Natural killer cell treated with Interleukin-12 subunit alpha and Interleukin-12 subunit beta and Interleukin-15 and Interleukin-18, amount 100 ng/mL, for 72 hours (primary cell): ENCODE measurements at regions not wholly inside any gene's neighbourhood (a gene's known extent, or its start where the extent isn't known, plus 50 kb on each side); places are given as distances from the start of the nearest gene placed in this dataset.
"Not testable (repeated sequence)": the region's sequence is repeated elsewhere in the genome, so short reads cannot be mapped to it uniquely, and the experiment has no call there.

ENCODE experiments used
- ATAC-seq, 2 donors: fragments of 150-1000 bp; cut with Tn5 transposase in 1 of 2; sonication (Bioruptor Pico), chemical (Tn5 transposase) in 1 of 2; 2 replicates each; pipeline ENCODE4 v1.10.0; 2021
- DNase-seq: peaks from one replicate; pipeline ENCODE4 v3.0.0; 2022; ENCODE audit warnings: low spot score
- H3K27ac Mint-ChIP-seq, 2 donors: 1 replicate in 1 of 2; 2 replicates in 1 of 2; pipeline ENCODE4 v1.8.0; 2022; ENCODE audit warnings: mixed read lengths in 2 of 2, mild to moderate bottlenecking in 1 of 2, moderate library complexity in 1 of 2
- H3K27me3 Mint-ChIP-seq, 2 donors: 1 replicate in 1 of 2; 2 replicates in 1 of 2; pipeline ENCODE4 v1.8.0; 2022; ENCODE audit warnings: mixed read lengths in 2 of 2
- H3K36me3 Mint-ChIP-seq: one replicate; pipeline ENCODE4 v1.8.0; 2022; ENCODE audit warnings: mixed read lengths
- H3K4me1 Mint-ChIP-seq, 2 donors: 1 replicate in 1 of 2; 2 replicates in 1 of 2; pipeline ENCODE4 v1.8.0; 2022; ENCODE audit warnings: low read depth in 2 of 2, mixed read lengths in 2 of 2, mild to moderate bottlenecking in 1 of 2
- H3K4me3 Mint-ChIP-seq: one replicate; pipeline ENCODE4 v1.8.0; 2022; ENCODE audit warnings: mixed read lengths
- H3K9me3 Mint-ChIP-seq: 2 replicates; pipeline ENCODE4 v1.8.0; 2022; ENCODE audit warnings: mixed read lengths

- Mint-ChIP-seq H3K27ac (no peak overlapping the region), H3K4me3 (no peak overlapping the region), H3K9me3 (peaks cover 2% of the 10 kb centered on the region), H3K27me3 (no peaks in the 10 kb centered on the region), H3K4me1 (no peaks in the 10 kb centered on the region), H3K36me3 (no peaks in the 10 kb centered on the region)
- DNase-seq (no peak), ATAC-seq (no peak)
Measured at GRCh38 chr12:91264178-91264577, 81.6 kb upstream of the DCN start.

- no peaks in the 10 kb centered on the region for H3K36me3 Mint-ChIP-seq
- H3K27me3 Mint-ChIP-seq = peaks cover 0 to 4% of the 10 kb centered on the region in 2 donors
- H3K4me3 Mint-ChIP-seq = no peak overlapping the region
- DNase-seq (no peak), ATAC-seq (no peak)
- H3K4me1 Mint-ChIP-seq = no peaks in the 10 kb centered on the region
- H3K9me3 Mint-ChIP-seq = no peaks in the 10 kb centered on the region
- no peak overlapping the region for H3K27ac Mint-ChIP-seq
Measured at GRCh38 chr12:91261820-91262676, 79.4 kb upstream of the DCN start.

- Mint-ChIP-seq H3K27me3 (peaks cover 0 to 4% of the 10 kb centered on the region in 2 donors), H3K9me3 (no peaks in the 10 kb centered on the region), H3K27ac (no peak overlapping the region), H3K36me3 (no peaks in the 10 kb centered on the region), H3K4me1 (no peaks in the 10 kb centered on the region), H3K4me3 (no peak overlapping the region)
- no peak for DNase-seq
- ATAC-seq = no peak
Measured at GRCh38 chr12:91256411-91256810, 73.8 kb upstream of the DCN start.

GRCh38 chr12:91252341-91252740, 69.7 kb upstream of the DCN start:
- H3K4me1 Mint-ChIP-seq = no peaks in the 10 kb centered on the region
- H3K9me3 Mint-ChIP-seq = no peaks in the 10 kb centered on the region
- no peak overlapping the region for H3K4me3 Mint-ChIP-seq
- no peak overlapping the region for H3K27ac Mint-ChIP-seq
- H3K36me3 Mint-ChIP-seq = no peaks in the 10 kb centered on the region
- DNase-seq (no peak), ATAC-seq (no peak)
- H3K27me3 Mint-ChIP-seq = no peaks in the 10 kb centered on the region

GRCh38 chr12:91250273-91250665, 67.7 kb upstream of the DCN start:
- no peak overlapping the region for H3K27ac Mint-ChIP-seq
- no peak overlapping the region for H3K4me3 Mint-ChIP-seq
- H3K36me3 Mint-ChIP-seq = no peaks in the 10 kb centered on the region
- no peaks in the 10 kb centered on the region for H3K27me3 Mint-ChIP-seq
- DNase-seq (no peak), ATAC-seq (no peak)
- no peaks in the 10 kb centered on the region for H3K4me1 Mint-ChIP-seq
- no peaks in the 10 kb centered on the region for H3K9me3 Mint-ChIP-seq

- H3K27ac Mint-ChIP-seq = no peak overlapping the region
- DNase-seq (no peak), ATAC-seq (no peak)
- no peaks in the 10 kb centered on the region for H3K9me3 Mint-ChIP-seq
- H3K4me1 Mint-ChIP-seq = no peaks in the 10 kb centered on the region
- H3K27me3 Mint-ChIP-seq = no peaks in the 10 kb centered on the region
- H3K36me3 Mint-ChIP-seq = no peaks in the 10 kb centered on the region
- H3K4me3 Mint-ChIP-seq = no peak overlapping the region
Measured at GRCh38 chr12:91249518-91250272, 67.1 kb upstream of the DCN start.

GRCh38 chr12:91249054-91249453, 66.4 kb upstream of the DCN start:
- Mint-ChIP-seq H3K9me3 (peaks cover 1% of the 10 kb centered on the region), H3K4me1 (no peaks in the 10 kb centered on the region)
- no peak for ATAC-seq

GRCh38 chr12:91243177-91243576, 60.6 kb upstream of the DCN start:
- not testable (repeated sequence) for DNase-seq, H3K27ac Mint-ChIP-seq, H3K9me3 Mint-ChIP-seq, H3K36me3 Mint-ChIP-seq, ATAC-seq, H3K4me1 Mint-ChIP-seq, H3K4me3 Mint-ChIP-seq, H3K27me3 Mint-ChIP-seq

More at GRCh38 chr12:91249054-91249453, 66.4 kb upstream of the DCN start:
- Mint-ChIP-seq H3K27me3 (no peaks in the 10 kb centered on the region), H3K27ac (no peak overlapping the region), H3K36me3 (no peaks in the 10 kb centered on the region), H3K4me3 (no peak overlapping the region)
- DNase-seq = no peak

- ATAC-seq (no peak), DNase-seq (no peak)
- Mint-ChIP-seq H3K27me3 (no peaks in the 10 kb centered on the region), H3K36me3 (no peaks in the 10 kb centered on the region), H3K9me3 (peaks cover 6% of the 10 kb centered on the region), H3K27ac (no peak overlapping the region), H3K4me1 (no peaks in the 10 kb centered on the region), H3K4me3 (no peak overlapping the region)
Measured at GRCh38 chr12:91241756-91242155, 59.1 kb upstream of the DCN start.

GRCh38 chr12:91240386-91241095, 57.9 kb upstream of the DCN start:
- H3K27ac Mint-ChIP-seq = no peak overlapping the region
- no peak for DNase-seq
- H3K9me3 Mint-ChIP-seq = peaks cover 6% of the 10 kb centered on the region
- H3K36me3 Mint-ChIP-seq = no peaks in the 10 kb centered on the region
- H3K27me3 Mint-ChIP-seq = no peaks in the 10 kb centered on the region
- no peak overlapping the region for H3K4me3 Mint-ChIP-seq
- no peaks in the 10 kb centered on the region for H3K4me1 Mint-ChIP-seq
- no peak for ATAC-seq

GRCh38 chr12:91239481-91239880, 56.9 kb upstream of the DCN start:
- Mint-ChIP-seq H3K4me3 (no peak overlapping the region), H3K27ac (no peak overlapping the region), H3K36me3 (no peaks in the 10 kb centered on the region), H3K27me3 (no peaks in the 10 kb centered on the region), H3K9me3 (peaks cover 6% of the 10 kb centered on the region), H3K4me1 (no peaks in the 10 kb centered on the region)
- DNase-seq (no peak), ATAC-seq (no peak)
